Fibroblast of lung (primary cell): ENCODE measurements at regions not wholly inside any gene's neighbourhood (a gene's known extent, or its start where the extent isn't known, plus 50 kb on each side); places are given as distances from the start of the nearest gene placed in this dataset.

ENCODE experiments used
- DNase-seq, 2 donors: peaks; one replicate each; pipeline versions ENCODE4 v3.0.0 to v3.0.0-alpha.2; 2010; ENCODE audit warnings: low read depth in 2 of 2
- H2AFZ ChIP-seq: 2 replicates; pipeline ENCODE4 v1.5.1; 2012; ENCODE audit warnings: low read length, control low read depth, inconsistent platforms
- H3K27ac ChIP-seq: 2 replicates; pipeline ENCODE4 v1.5.1; 2011; ENCODE audit warnings: low read length, control low read depth; ENCODE audit not compliant: insufficient read depth
- H3K27me3 ChIP-seq: 2 replicates; pipeline ENCODE4 v1.5.1; 2011; ENCODE audit warnings: mild to moderate bottlenecking, low read length; ENCODE audit not compliant: control insufficient read depth, insufficient read depth
- H3K36me3 ChIP-seq: 2 replicates; pipeline ENCODE4 v1.5.1; 2011; ENCODE audit warnings: low read length; ENCODE audit not compliant: control insufficient read depth, insufficient read depth
- H3K4me1 ChIP-seq: 2 replicates; pipeline ENCODE4 v1.5.1; 2011; ENCODE audit warnings: low read length; ENCODE audit not compliant: control insufficient read depth, insufficient read depth; ENCODE audit errors: extremely low read depth
- H3K4me2 ChIP-seq: 2 replicates; pipeline ENCODE4 v1.5.1; 2011; ENCODE audit warnings: low read length, control low read depth; ENCODE audit not compliant: insufficient read depth; ENCODE audit errors: extremely low read depth
- H3K4me3 ChIP-seq, 4 experiments: fragments of 200-600 bp in 1 of 4; sonication (generic) in 1 of 4; replicated peaks in 1 of 4; 2 replicates each; pipeline ENCODE4 v1.5.1; 2011 to 2016; ENCODE audit warnings: low read length in 4 of 4, low read depth in 3 of 4, mild to moderate bottlenecking in 3 of 4, control low read depth in 2 of 4, inconsistent platforms in 1 of 4, mixed read lengths in 1 of 4; ENCODE audit not compliant: insufficient read depth in 1 of 4; ENCODE audit errors: control extremely low read depth in 1 of 4
- H3K79me2 ChIP-seq: 2 replicates; pipeline ENCODE4 v1.5.1; 2012; ENCODE audit warnings: mild to moderate bottlenecking, low read length, inconsistent platforms; ENCODE audit not compliant: control insufficient read depth, insufficient read depth
- H3K9ac ChIP-seq: 2 replicates; pipeline ENCODE4 v1.5.1; 2011; ENCODE audit warnings: mild to moderate bottlenecking, low read length, control low read depth; ENCODE audit not compliant: insufficient read depth
- H3K9me3 ChIP-seq: 2 replicates; pipeline ENCODE4 v1.5.1; 2012; ENCODE audit warnings: low read depth, low read length; ENCODE audit not compliant: control insufficient read depth, insufficient read depth
- H4K20me1 ChIP-seq: 2 replicates; pipeline ENCODE4 v1.5.1; 2011; ENCODE audit warnings: low read length; ENCODE audit not compliant: control insufficient read depth, insufficient read depth; ENCODE audit errors: extremely low read depth
- EZH2 ChIP-seq: IDR thresholded peaks from 2 replicates; pipeline ENCODE4 v1.5.1; 2012; ENCODE audit warnings: low read length, control low read depth, mild to moderate bottlenecking; ENCODE audit errors: missing control alignments
- TF ChIP-seq, protein P1 (sequence below), 2 donors: IDR thresholded peaks in 1 of 2; conservative IDR thresholded peaks in 1 of 2; 1 replicate in 1 of 2; 2 replicates in 1 of 2; pipeline ENCODE4 v1.5.1; 2011 to 2012; ENCODE audit warnings: low read length in 2 of 2, control low read depth in 1 of 2, inconsistent platforms in 1 of 2, low read depth in 1 of 2, mild to moderate bottlenecking in 1 of 2

DNA sequence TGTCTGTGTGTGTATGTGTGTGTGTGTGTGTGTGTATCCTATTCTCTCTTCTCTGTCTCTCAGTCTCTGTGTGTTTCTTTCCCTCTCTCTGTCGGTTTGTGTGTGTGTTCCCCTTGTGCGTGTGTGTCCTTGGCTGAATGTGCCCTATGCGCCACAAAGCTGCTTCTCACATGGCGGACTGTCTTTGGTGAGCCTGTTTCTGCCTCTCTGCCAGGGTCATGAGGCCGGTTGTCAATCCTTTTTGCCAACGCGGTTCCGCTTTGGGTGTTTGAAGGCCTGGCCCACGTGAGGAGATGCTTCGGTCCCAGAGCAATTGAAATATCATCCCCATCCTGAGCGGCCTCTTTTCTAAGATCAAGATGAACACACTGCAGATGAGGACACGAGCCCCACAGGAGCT is 476.0 kb downstream of the SPATA31A7 start:
- H3K9ac ChIP-seq, result no peak overlapping the region
- no peak for DNase-seq
- no peak overlapping the region for H3K4me2 ChIP-seq
- no peak for TF ChIP-seq EZH2
- TF ChIP-seq, protein P1, sequence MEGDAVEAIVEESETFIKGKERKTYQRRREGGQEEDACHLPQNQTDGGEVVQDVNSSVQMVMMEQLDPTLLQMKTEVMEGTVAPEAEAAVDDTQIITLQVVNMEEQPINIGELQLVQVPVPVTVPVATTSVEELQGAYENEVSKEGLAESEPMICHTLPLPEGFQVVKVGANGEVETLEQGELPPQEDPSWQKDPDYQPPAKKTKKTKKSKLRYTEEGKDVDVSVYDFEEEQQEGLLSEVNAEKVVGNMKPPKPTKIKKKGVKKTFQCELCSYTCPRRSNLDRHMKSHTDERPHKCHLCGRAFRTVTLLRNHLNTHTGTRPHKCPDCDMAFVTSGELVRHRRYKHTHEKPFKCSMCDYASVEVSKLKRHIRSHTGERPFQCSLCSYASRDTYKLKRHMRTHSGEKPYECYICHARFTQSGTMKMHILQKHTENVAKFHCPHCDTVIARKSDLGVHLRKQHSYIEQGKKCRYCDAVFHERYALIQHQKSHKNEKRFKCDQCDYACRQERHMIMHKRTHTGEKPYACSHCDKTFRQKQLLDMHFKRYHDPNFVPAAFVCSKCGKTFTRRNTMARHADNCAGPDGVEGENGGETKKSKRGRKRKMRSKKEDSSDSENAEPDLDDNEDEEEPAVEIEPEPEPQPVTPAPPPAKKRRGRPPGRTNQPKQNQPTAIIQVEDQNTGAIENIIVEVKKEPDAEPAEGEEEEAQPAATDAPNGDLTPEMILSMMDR (conservative IDR thresholded peaks at IDR 0.05 in 1 of 2, IDR thresholded peaks at IDR 0.05 in 1 of 2; ENCODE audit: low read depth in 1 of 2, low read length in 2 of 2), result no peak
- no peak overlapping the region for H3K4me3 ChIP-seq
- no peaks in the 10 kb centered on the region for H4K20me1 ChIP-seq
- no peaks in the 10 kb centered on the region for H3K4me1 ChIP-seq
- no peaks in the 10 kb centered on the region for H3K79me2 ChIP-seq
- H3K27ac ChIP-seq, result no peak overlapping the region
- no peaks in the 10 kb centered on the region for H3K27me3 ChIP-seq
- no peak overlapping the region for H2AFZ ChIP-seq
- H3K9me3 ChIP-seq, result no peaks in the 10 kb centered on the region
- no peaks in the 10 kb centered on the region for H3K36me3 ChIP-seq

DNA sequence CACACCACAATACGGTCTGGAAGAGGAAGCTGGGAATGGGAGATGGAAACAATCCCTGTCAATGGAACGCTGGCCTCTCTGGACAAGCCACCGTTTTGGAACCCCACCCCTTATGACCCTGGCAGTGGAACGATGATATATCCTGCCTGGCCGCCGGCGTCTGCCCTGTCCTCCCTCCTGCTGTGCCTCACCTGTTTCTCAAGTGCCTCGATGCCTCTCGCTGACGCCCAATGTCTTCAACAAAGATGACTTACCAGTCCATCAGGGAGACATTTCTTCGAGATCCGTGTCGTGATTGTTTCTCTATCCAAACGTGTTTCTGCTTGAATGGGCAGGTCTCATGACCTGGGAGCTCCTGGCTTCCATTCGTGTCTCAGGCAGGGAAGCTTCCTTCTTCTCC is 476.5 kb downstream of the SPATA31A7 start:
- H4K20me1 ChIP-seq, result no peaks in the 10 kb centered on the region
- no peaks in the 10 kb centered on the region for H3K4me1 ChIP-seq
- TF ChIP-seq EZH2, result no peak
- TF ChIP-seq, protein P1 (conservative IDR thresholded peaks at IDR 0.05 in 1 of 2, IDR thresholded peaks at IDR 0.05 in 1 of 2; ENCODE audit: low read depth in 1 of 2, low read length in 2 of 2), result no peak
- no peaks in the 10 kb centered on the region for H3K9me3 ChIP-seq
- H3K9ac ChIP-seq, result no peak overlapping the region
- H3K36me3 ChIP-seq, result no peaks in the 10 kb centered on the region
- no peak for DNase-seq
- no peaks in the 10 kb centered on the region for H3K79me2 ChIP-seq
- no peaks in the 10 kb centered on the region for H3K27me3 ChIP-seq
- H3K4me2 ChIP-seq, result no peak overlapping the region
- no peak overlapping the region for H2AFZ ChIP-seq
- H3K27ac ChIP-seq, result no peak overlapping the region
- no peak overlapping the region for H3K4me3 ChIP-seq

DNA sequence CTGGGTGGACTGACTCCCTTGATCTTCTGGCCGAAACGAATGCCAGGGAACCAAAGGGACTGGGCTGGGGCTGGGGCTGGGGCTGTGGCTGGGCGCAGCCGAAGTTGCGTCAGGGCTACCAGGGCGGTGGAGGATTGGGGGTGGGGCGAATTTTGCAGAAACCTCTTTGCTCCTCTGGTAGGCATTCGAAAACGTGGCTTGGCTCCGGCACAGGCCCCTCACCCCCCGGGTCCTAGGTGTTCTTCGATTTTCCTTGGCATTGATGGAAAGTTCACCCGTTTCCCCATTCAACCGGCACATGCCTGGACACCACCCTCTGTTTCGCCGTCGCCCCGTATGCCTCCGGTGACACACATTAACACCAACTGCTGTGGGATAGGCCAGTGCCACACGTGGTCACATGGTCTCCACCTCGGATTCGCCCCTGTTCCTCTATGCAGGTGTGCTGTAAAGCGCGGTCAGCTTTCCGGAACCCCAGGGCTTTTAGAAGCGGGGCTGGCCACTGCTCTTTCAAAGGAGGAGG is 477.1 kb downstream of the SPATA31A7 start:
- H3K27me3 ChIP-seq, result no peaks in the 10 kb centered on the region
- H3K4me2 ChIP-seq, result no peak overlapping the region
- no peaks in the 10 kb centered on the region for H4K20me1 ChIP-seq
- H3K79me2 ChIP-seq, result no peaks in the 10 kb centered on the region
- no peak overlapping the region for H3K9ac ChIP-seq
- no peaks in the 10 kb centered on the region for H3K4me1 ChIP-seq
- no peaks in the 10 kb centered on the region for H3K36me3 ChIP-seq
- no peak overlapping the region for H2AFZ ChIP-seq
- H3K9me3 ChIP-seq, result no peaks in the 10 kb centered on the region
- H3K27ac ChIP-seq, result no peak overlapping the region
- no peak for DNase-seq
- no peak overlapping the region for H3K4me3 ChIP-seq
- TF ChIP-seq EZH2, result no peak
